Cardiac fibroblast (primary cell): ENCODE measurements at regions not wholly inside any gene's neighbourhood (a gene's known extent, or its start where the extent isn't known, plus 50 kb on each side); places are given as distances from the start of the nearest gene placed in this dataset.

Experiments
- DNase-seq, 2 donors: peaks; one replicate each; pipeline versions ENCODE4 v3.0.0 to v3.0.0-alpha.2; 2010; ENCODE audit warnings: low read depth in 2 of 2
- H3K4me3 ChIP-seq, 2 donors: replicated peaks in 1 of 2; 1 replicate in 1 of 2; 2 replicates in 1 of 2; pipeline ENCODE4 v1.5.1; 2011; ENCODE audit warnings: low read depth in 2 of 2, low read length in 2 of 2, mild to moderate bottlenecking in 2 of 2, moderate library complexity in 1 of 2
- TF ChIP-seq, protein P1 (sequence below): IDR thresholded peaks from one replicate; pipeline ENCODE4 v1.5.1; 2011; ENCODE audit warnings: low read depth, mild to moderate bottlenecking, low read length, inconsistent platforms

GRCh38 chr6:15880262-15880973, 217.6 kb upstream of the DTNBP1 start:
- TF ChIP-seq, protein P1, sequence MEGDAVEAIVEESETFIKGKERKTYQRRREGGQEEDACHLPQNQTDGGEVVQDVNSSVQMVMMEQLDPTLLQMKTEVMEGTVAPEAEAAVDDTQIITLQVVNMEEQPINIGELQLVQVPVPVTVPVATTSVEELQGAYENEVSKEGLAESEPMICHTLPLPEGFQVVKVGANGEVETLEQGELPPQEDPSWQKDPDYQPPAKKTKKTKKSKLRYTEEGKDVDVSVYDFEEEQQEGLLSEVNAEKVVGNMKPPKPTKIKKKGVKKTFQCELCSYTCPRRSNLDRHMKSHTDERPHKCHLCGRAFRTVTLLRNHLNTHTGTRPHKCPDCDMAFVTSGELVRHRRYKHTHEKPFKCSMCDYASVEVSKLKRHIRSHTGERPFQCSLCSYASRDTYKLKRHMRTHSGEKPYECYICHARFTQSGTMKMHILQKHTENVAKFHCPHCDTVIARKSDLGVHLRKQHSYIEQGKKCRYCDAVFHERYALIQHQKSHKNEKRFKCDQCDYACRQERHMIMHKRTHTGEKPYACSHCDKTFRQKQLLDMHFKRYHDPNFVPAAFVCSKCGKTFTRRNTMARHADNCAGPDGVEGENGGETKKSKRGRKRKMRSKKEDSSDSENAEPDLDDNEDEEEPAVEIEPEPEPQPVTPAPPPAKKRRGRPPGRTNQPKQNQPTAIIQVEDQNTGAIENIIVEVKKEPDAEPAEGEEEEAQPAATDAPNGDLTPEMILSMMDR: no peak
- no peak for DNase-seq
- H3K4me3 ChIP-seq: no peak overlapping the region

DNA sequence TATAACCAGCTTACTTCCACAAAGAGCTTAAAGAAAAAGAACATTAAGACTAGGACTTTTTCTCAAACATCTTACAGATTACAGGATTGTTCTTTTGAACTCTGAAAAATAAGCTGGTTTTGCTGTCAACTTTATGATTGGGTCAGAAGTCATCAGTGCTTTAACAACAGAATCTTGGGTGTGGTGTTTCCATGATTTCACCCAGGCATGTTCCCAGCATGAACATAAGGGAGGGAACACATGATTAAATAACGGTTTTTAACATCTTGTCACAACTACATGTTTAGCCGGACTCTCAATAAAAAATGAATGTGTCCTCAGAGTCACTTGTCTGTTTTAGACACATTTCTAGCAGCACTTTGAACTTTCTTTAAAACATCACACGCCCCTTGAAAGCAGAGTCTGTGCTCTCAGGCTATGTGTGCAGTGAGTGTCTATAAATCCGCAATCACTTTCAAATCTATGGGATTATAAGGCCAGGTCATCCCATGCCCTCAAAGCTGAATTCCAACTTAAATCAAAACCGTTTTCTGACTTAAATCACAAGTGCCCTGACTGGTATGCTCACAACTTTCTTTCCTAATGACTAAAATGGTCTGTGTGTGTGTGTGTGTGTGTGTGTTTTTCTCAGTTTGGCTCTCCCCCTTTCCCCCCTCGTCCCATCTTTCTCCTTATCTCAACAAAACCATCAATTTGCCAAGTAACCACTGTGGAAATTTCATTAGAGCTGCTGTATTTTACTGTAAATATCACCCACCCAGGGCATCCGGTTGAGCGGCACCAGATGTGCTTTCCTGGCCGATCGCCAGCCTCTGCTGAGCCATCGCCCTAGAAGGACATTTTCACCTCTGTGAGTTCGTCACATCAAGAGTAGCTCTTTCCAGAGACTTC, 216.8 kb upstream of the DTNBP1 start:
- TF ChIP-seq, protein P1: no peak
- DNase-seq: peak; percentile 39 to 85
- H3K4me3 ChIP-seq: no peak overlapping the region

DNA sequence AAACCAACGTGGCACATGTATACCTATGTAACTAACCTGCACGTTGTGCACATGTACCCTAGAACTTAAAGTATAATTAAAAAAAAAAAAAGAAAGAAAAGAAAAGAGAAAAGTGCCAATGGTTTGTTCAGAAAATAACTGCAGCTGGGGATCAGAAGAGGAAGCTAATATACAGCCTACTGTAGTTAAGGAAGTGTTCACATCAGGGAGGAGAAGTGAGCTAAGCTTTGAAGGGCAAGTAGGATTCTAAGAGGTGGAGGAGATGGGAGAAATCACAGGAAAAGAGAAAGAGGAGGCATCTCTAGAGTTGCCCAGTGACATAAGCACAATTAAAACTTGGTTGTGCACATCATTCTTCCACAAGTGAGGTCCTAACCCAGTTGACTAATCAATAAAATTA, 214.4 kb upstream of the DTNBP1 start:
- no peak for DNase-seq
- no peak overlapping the region for H3K4me3 ChIP-seq
- TF ChIP-seq, protein P1: no peak

- TF ChIP-seq, protein P1: no peak
- DNase-seq: peak; percentile 14 to 38
- no peak overlapping the region for H3K4me3 ChIP-seq
Observed at GRCh38 chr6:15876406-15876805, 213.6 kb upstream of the DTNBP1 start.

DNA sequence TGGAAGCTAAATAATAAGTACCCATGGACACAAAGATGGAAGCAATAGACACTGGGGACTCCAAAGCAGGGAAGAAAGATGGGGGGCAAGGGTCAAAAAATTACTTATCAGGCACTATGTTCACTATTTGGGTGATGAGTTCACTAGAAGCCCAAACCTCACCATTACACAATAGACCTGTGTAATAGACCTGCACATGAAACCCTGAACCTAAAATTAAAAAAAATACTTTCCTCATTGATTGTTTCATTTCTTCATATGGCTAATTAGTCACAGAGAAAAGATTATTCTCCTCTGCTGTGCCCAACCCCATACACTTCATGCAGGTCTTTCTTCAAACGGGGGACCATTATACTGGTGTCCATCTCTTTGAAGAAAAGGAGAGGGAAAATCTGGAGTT, 213.0 kb upstream of the DTNBP1 start:
- no peak overlapping the region for H3K4me3 ChIP-seq
- TF ChIP-seq, protein P1: no peak
- no peak for DNase-seq

GRCh38 chr6:15874821-15875220, 212.0 kb upstream of the DTNBP1 start:
- TF ChIP-seq, protein P1: no peak
- H3K4me3 ChIP-seq: no peak overlapping the region
- DNase-seq: peak; percentile 12 to 39
